PFSK-1 (cell line): ENCODE measurements at regions not wholly inside any gene's neighbourhood (a gene's known extent, or its start where the extent isn't known, plus 50 kb on each side); places are given as distances from the start of the nearest gene placed in this dataset.

Experiments
- FOXP2 ChIP-seq: optimal IDR thresholded peaks from 2 replicates; pipeline ENCODE3; 2011; ENCODE audit warnings: borderline replicate concordance, control low read depth, inconsistent platforms; ENCODE audit not compliant: insufficient read depth; ENCODE audit errors: extremely low read length, extremely low read depth
- POLR2AphosphoS5 ChIP-seq: IDR thresholded peaks from 2 replicates; pipeline ENCODE4 v1.6.1; 2012; ENCODE audit warnings: low read depth, mild to moderate bottlenecking, control low read depth, low read length, moderate library complexity
- TAF1 ChIP-seq: IDR thresholded peaks from 2 replicates; pipeline ENCODE4 v1.6.1; 2012; ENCODE audit warnings: low read length, control low read depth, borderline replicate concordance; ENCODE audit not compliant: insufficient read depth

- TF ChIP-seq FOXP2 (no peak), TAF1 (no peak), POLR2AphosphoS5 (no peak)
These were observed 1190.4 kb upstream of the ZEB2 start for GRCh38 chr2:145710303-145710702.
